Activated CD4-positive, alpha-beta T cell treated with anti-CD3 and anti-CD28 coated beads, Interleukin-2, amount 50 U/mL, for 16 hours (primary cell): ENCODE measurements at regions not wholly inside any gene's neighbourhood (a gene's known extent, or its start where the extent isn't known, plus 50 kb on each side); places are given as distances from the start of the nearest gene placed in this dataset.
"Not testable (repeated sequence)": the region's sequence is repeated elsewhere in the genome, so short reads cannot be mapped to it uniquely, and the experiment has no call there.

Experiments
- DNase-seq: peaks from one replicate; pipeline ENCODE4 v3.0.0-alpha.2; 2020

DNA sequence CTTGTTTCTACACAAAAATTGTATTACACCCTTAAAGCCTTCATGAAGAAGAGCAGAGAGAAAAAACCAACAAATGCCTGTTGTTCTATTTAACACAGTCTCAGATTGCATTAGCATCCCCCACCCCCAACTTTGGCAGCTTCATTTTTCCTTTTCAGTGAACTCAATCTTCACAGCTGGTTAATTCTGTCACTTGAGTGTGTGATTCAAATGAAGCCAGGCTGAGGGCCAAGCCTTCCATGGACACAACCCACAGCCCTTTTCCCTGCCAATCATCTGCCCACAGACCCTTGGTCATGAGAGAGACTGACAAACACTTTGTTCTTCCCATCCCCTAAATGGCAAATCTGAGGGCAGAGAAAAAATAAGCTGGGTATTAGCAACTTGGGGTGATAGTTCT lies 217.5 kb upstream of the NMUR2 start:
- no peak for DNase-seq

DNA sequence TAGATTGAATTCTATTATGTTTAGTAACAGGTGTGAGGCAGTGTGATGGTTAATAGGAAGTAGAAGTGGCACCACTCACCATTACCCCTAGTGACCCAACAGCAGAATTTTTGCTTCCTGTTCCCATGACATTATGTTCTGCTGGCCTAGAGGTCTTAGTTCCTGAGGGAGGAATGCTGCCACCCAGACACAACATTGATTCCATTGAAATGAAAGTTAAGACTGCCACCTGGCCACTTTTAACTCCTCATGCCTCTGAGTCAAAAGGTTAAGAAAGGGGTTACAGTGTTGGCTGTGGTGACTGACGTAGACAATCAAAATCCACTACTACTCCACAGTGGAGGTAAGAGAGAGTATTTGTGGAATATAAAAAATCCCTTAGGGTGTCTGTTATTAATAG lies 218.9 kb upstream of the NMUR2 start:
- DNase-seq: no peak

DNA sequence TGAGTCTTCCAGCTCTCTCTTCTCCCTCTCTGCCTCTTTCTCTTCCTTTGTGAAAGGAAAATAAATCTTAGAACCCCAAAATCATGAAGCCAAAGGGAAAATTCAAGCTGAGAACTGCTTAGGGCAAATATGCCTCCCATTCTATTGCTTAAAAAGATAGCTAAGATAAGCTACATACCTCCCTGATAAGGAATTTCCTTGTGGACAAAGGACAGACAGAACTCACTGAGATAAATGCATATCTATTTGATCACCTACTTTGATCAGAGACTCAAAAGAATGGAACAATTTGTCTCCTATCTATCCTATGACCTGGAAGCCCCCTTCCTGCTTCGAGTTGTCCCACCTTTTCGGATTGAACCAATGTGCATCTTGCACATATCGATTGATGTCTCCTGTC lies 220.6 kb upstream of the NMUR2 start:
- no peak for DNase-seq

DNA sequence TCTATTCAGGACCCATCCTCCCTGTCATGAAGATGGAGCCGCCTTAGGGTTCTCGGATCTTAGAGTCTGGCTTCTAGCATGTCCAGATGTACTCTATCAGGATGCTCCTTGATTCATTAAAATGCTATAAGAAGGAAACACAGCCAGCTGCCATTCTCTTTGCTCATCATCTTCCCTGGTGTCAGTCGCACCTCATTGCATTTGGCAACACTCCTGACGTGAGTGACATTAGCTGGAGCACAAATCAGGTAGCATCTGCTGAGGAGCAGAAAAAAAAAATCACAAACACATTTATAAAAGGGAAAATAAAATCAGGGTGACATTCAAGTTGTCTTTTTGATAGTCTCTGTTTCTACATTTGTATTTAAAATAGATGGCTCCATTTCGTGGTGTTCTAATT lies 226.1 kb upstream of the NMUR2 start:
- DNase-seq: no peak

DNA sequence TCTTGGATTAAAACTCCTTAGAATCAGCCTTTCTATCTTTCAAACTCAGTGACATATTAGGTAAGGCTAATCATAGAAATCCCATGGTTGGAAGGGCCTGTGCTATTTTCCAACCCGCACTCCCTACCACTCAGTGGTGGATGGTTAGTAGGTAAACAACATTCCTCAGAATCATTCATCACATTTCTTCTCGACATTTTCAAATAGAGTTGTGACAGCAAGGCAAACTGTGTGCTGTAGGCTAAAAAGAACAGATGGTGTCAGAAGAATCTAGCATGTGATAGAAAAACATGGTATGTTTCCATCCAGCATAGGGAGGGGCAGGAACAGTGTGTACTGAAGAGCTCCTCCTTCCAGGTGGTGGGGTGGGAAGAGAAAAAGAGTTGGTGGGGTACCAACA lies 227.3 kb upstream of the NMUR2 start:
- no peak for DNase-seq

DNA sequence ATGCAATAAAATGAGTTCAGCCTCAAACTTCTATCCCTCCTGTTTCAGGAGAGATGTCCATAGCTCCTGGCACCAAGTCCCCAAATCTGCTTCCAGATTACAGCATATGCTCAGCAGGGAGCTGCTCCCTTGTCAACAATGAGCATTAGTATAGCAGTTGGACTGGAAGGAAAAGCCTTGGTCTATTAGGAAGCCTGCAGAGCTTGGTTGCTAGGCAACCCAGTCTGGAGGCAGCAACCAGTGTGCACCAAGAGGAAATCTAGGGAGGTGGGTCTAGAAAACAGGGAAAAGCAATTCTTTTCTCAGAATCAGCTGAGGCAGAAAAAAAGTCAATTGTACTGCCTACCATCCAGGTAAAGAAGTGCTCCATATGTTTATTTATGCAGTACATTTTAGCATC lies 229.5 kb upstream of the NMUR2 start:
- no peak for DNase-seq

DNA sequence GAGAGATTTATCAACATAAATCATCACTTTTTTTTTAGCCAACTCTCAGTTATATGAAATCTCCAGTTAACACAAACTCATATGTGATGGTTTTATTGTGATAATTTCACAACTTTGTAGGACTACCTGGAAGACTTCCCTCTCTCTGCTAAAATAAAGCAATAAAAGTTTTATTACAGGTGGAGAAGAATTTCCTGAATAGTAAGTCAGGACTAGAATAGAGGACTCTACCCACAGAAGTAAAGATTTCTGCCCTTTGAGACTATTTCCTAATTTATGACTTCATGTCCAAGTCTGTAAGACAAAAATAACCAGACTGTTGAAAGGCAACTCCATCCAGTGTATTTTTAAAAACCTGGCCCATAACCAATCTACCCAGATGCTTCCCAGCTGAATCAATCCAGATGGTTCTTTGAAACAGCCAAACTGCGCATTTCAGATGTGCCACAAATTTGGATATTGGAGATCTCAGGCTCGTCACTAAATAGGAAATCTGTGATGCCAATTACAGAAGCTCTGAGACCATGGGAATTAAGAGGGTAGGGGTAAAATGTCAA lies 234.0 kb upstream of the NMUR2 start:
- DNase-seq: no peak

DNA sequence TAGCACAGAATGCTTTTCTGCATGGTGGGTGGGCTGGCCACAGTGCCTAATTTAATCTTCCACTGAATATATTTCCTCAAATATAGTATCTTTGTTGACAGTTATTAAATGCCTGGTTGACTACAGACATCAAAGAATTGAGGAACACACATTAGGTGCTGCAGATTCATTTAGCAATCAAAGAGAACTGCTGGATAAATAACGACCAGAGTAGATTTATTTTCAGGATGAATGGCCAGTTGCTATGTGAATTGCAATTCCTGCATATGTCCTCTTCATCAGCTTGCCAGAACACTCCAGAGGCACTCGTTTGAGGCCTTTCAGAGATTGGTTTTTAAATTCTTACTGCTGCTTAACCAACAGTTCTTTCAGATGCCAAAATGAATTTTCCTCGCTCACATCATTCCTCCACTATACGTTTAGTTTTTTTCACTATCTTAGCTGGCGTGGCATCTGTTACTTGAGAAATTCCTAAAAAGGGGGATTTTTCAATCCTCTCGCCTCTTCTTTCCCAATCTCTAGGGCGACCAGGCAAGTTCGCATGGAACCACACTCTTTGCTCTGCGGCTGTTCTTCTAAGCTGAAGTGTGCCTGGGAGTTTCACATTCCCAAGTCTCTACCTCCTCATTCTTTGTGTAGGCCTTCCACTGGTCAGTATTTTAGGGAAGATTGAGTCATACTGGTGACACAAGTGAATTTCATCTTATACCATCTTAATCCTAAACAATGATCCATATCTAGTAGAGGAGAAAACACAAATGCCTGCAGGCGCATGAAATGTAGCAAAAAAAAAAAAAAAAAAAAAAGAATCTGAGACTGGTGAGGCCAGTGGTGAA lies 237.1 kb upstream of the NMUR2 start:
- DNase-seq: no peak

DNA sequence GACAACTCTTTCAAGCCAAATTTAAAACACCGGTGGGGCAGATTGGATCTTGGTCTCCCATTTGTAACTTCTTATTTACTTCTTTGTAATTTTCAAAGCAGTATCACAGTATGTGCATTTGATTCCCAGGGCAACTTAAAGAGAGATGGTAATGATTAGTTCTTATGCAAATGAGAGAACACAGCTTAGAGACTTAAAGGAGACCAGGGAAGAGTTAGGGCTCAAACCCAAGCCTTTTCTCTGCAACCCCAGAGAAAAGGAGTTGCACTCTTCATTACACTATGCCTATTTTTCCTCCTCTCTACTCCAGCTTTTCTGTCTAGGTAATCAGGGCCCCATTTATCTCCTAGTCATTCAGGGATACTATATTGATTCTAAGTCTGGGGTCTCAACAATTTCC lies 237.8 kb upstream of the NMUR2 start:
- no peak for DNase-seq

DNA sequence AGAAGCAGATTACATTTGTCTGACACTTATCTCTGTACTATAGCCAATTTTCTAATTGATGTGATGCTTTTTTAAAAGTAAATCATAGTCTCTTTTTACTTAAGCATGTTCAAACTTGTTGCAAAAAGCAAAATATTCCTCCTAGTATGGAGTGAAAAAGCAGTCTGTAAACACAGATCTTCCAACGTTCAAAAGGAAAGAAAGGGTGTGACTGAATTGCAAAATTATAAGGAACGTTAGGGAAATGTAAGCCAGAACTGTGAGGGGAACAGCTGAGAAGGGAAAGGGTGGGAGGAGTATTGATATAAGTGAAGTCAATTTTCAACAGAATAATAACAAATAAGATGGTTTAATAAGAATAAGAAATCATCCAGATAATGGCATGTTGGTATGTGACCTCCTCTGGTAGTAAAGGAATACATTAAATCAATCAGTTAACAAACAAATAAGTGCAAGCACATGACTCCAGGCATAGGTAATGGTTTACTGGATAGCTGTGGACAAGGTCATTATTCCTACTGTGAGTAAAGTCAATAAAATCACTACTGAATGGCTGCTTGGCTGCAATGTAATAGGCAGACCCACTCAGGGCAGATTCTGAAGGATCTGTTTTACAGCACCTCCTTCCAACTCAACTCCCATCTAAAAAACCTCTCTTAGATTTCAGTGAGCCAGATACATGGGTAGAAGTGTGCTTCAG lies 239.1 kb upstream of the NMUR2 start:
- no peak for DNase-seq

DNA sequence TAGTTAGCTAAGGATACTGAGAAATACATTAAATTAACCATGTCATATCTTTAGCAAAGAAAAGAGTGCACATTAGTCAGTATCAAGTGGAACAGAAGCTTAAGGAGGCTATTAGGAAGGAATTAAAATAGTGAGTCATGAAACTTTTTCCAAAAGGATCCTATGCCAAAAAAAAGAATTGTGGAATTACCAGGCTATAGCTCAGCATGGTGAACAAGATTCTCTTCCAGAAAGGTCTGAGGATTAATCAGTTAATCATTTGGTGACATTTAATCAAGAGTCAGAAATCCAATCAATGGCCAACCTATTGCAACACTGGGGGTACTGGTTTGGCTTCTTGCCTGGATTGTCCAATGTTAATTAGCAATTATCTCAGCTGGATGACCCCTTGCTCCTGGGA lies 244.5 kb upstream of the NMUR2 start:
- no peak for DNase-seq

DNA sequence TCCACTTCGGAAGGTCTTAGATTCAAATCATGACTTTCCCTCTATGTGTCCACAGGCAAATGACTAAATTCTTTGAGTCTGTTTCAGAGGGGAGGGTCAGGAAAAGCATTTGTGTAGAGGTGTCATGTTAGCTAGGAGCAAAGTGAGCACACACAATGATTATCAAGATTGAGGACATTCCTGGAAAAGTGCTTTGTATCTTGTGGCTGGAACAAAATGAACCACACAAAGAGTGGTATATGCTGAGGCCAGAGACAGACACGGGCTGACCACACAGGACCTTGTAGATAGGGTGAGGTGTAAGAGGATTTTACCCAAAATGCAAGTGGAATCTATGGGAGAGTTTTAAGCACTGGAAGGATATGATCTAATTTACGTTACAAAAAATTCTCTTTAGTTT lies 245.3 kb upstream of the NMUR2 start:
- no peak for DNase-seq

DNA sequence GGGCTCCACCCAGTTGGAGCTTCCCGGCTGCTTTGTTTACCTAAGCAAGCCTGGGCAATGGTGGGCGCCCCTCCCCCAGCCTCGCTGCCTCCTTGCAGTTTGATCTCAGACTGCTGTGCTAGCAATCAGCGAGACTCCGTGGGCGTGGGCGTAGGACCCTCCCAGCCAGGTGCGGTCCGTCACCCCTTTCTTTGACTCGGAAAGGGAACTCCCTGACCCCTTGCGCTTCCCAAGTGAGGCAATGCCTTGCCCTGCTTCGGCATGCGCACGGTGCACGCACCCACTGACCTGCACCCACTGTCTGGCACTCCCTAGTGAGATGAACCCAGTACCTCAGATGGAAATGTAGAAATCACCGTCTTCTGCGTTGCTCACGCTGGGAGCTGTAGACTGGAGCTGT lies 254.4 kb upstream of the NMUR2 start:
- not testable (repeated sequence) for DNase-seq

DNA sequence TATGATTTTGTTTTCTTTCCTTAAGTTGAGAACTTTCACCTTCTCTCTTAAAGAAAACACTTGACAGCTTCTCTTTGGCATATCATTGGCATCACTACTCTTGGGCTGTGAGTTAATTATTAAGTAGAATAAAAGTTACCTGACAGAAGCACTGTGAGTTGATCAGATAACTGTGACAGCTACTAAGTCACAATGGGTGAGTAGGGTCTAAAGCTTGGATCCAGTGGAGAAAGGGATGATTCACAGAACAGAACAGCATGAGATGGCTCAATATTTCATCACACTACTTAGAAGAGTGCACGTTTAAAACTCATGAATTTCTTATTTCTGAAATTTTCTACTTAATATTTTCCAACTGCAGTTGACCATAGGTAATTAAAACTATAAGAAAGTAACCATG lies 268.5 kb upstream of the NMUR2 start:
- DNase-seq: no peak

DNA sequence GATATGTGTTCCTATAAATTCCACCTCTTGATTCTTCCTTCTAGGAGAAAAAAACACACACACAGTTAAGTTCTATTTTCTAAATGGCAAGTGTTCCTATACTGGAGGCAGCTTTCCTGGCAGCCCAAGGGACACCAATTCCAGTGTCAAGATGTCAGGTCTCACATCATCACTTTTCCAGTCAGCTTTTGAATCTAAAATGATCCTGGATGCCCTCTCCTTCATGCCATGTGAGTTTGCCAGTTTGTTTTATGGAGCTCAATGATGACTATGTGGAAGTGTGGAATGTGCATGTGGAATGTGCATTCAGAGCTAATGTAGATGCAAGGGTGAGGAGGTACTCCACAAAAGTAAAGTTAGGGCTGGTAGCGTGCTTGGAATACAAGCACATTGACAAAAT lies 269.3 kb upstream of the NMUR2 start:
- DNase-seq: no peak

DNA sequence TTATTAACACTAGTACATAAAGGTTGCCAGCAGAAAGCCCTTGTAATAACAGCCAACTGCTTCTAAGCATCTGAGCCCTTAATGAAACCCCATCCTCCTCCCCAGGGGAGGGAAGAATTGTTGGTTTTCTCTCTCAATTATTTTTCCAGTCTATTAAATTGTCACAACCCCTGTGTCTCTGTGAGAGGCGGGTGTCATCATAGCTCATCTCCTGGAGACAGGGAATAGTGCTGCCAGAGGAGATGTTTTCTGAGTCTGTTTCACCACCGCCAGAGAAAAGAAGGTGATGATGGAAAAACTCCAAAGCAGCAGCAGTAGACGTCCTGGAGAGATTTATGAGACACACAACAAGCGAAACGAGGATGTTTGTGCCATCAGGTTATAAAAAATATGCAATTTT lies 271.1 kb upstream of the NMUR2 start:
- no peak for DNase-seq

DNA sequence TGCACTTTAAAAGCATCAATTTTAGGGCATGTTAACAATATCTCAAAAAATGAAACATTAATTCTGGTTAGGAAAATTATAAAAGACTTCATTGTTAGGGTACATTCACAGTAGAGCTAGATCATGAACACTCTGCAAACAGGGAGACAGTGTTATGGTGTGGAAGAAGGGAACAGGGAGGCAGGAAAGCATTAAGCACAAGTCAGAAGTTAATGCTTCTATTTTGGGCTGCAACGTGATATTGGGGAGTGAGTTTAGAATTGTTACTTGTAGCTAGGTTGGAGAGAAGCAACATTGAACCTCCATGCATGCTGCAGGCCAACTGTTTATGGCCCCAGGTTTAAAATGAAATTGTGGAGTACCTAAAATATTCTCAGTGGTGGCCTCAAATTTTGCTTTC lies 278.1 kb upstream of the NMUR2 start:
- DNase-seq: no peak

DNA sequence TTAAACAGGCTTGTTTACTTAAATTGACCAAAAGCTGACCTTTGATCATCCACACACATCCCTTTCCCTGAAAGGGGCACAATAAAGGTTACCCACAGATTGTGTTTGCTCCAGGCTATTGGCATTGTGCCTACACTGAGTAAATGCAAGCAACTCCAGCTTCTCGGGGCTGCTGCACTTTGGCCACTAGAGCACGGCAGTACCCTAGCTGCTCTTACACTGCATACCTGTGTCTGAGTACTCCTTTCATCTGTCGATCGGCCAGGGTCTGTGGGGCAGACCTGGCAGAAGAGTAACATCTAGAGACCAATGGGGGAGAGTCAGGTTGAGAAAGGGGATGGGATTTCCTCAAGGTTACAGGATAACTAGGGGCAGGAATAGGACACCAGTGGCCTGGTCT lies 281.9 kb upstream of the NMUR2 start:
- no peak for DNase-seq

DNA sequence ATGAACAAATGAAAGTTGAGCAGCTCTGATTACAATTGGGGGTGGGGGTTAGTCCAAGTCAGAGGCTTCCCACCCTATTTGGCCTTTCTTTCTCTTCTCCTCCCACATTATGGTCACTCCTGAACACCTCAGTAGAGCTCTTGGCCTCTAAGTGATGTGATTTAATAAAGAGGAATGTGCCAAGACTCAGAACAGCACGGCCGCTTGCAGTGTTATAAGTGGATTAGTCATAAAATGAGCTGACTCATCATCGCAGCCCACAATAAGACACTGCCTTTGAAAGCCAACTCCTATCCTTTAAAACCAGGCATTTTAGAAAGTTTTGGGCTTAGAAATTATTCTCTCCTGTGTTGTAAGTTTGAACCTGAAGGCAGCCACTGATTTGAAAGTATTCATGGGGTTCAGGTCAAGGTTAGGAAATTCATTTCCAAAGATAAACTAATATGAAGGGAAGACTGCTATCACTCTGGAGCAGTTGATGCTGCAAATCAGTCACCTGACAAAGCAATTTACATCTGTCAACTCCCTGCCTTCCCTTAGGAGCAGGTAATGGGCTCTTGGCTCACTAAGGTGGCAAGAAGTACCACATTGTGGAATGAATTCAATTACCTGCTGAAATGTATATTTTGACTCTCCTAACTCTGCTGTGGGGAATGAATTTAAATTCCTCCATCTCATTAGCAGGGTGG lies 283.6 kb upstream of the NMUR2 start:
- no peak for DNase-seq

DNA sequence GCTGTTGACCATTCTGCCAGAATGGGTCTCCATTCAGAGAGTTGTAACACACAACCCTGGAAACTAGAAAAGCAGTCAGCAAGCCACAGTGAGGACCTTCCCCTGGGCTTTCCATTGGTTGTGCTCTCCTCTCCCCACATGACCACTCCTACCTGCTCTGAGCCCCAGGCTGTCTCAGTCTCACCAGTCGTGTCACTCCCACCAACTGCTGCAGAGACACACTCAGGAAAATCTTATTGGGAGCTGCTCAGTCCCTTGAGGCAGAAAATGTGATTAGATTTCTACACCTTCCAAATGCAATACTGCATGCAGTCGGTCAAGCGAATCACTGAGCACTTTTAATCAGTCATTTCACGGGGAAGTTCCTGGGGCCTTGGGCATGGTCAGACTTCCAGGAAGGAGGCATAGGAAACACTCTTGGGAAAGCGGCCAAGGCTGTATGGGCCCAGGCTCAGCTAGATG lies 284.2 kb upstream of the NMUR2 start:
- DNase-seq: no peak

DNA sequence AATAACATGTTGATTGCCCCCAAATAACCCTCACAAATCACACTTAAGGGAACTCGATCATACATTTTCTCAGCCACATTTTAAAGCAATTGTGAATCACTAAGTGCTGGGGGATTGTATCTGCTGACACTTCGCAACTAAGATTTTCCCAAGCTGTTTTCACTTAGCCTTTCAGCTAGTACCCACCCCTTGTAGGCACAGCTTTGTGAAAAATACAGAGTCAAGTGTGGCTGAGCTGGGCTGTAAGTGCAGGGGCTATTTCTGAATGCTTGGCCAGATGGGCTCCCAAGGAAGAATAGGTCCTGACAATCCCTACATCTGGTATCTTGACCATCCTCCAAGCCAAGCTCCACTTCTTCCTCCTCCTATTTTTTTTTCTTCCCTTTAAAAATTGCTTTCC lies 289.2 kb upstream of the NMUR2 start:
- no peak for DNase-seq

DNA sequence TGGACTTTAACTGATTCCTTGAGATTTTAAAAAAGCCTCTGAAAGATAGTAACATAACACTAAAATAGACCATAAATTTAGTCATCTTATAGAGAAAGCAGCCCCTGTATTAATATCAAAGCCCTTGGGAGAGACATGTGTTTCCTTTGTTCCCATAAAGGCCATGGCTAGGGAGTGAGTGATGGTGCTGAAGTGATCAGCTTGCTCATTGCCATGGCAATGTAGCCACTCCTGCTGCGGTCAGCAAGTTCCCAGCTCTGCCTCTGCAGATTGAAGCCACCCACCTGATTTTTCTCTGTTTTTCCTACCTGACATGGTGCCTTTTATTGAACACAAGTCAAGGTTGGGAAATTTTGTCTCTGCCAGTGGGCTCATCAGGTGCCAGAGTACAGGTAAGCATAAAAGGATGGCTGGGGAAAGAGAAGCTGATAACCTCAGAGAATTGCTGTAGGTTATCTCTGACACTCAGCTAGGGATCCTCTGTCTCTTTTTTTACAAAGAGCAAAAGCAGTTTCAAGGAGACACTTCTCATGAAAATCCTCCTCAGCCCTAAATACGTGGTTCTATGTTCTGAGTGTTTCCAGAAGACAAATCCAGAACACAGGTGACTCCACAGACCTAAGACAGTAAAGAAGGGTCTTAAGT lies 296.3 kb upstream of the NMUR2 start:
- DNase-seq: no peak

DNA sequence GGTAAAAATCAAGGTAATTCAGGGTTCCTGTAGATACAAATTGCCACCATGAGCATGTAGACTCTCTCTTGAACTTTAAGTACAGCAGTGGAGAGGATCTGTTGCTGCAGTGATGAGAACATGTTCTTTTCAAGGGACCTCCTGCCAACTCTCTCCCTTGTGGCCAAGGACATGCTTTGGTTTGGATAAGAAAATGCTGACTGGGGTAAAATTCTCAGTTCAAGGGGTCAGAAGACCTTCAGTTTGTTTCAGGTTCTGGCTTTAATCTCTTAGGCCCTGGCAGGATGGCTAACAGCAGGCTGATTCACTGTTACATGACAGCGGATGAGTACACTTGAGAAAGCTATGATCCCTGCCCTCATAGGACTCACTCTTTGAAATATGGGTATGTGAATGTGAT lies 299.2 kb upstream of the NMUR2 start:
- no peak for DNase-seq
